WI38 (cell line): ENCODE measurements at regions not wholly inside any gene's neighbourhood (a gene's known extent, or its start where the extent isn't known, plus 50 kb on each side); places are given as distances from the start of the nearest gene placed in this dataset.

Source experiments
- H3K4me3 ChIP-seq: 2 replicates; pipeline ENCODE4 v1.5.1; 2011; ENCODE audit warnings: low read depth, mild to moderate bottlenecking, control low read depth, low read length
- CTCF ChIP-seq: IDR thresholded peaks from 2 replicates; pipeline ENCODE4 v1.5.1; 2012; ENCODE audit warnings: low read depth, mild to moderate bottlenecking, control low read depth, low read length

GRCh38 chr7:25795824-25796235, 356.2 kb upstream of the NFE2L3 start:
- TF ChIP-seq CTCF, result no peak
- no peak overlapping the region for H3K4me3 ChIP-seq

- no peak overlapping the region for H3K4me3 ChIP-seq
- TF ChIP-seq CTCF, result no peak
These were observed 353.7 kb upstream of the NFE2L3 start for GRCh38 chr7:25798344-25798743.

- no peak for TF ChIP-seq CTCF
- no peak overlapping the region for H3K4me3 ChIP-seq
These were observed 350.8 kb upstream of the NFE2L3 start for GRCh38 chr7:25801214-25801613.

GRCh38 chr7:25802057-25802456, 349.9 kb upstream of the NFE2L3 start:
- no peak overlapping the region for H3K4me3 ChIP-seq
- TF ChIP-seq CTCF, result no peak

GRCh38 chr7:25802473-25802872, 349.5 kb upstream of the NFE2L3 start:
- no peak for TF ChIP-seq CTCF
- no peak overlapping the region for H3K4me3 ChIP-seq

GRCh38 chr7:25803117-25803887, 348.7 kb upstream of the NFE2L3 start:
- H3K4me3 ChIP-seq, result no peak overlapping the region
- no peak for TF ChIP-seq CTCF

GRCh38 chr7:25804154-25804553, 347.8 kb upstream of the NFE2L3 start:
- no peak for TF ChIP-seq CTCF

More at GRCh38 chr7:25804154-25804553, 347.8 kb upstream of the NFE2L3 start:
- no peak overlapping the region for H3K4me3 ChIP-seq
